GM21447 (cell line): ENCODE measurements at regions not wholly inside any gene's neighbourhood (a gene's known extent, or its start where the extent isn't known, plus 50 kb on each side); places are given as distances from the start of the nearest gene placed in this dataset.

Experiments
- ATAC-seq: cut with Tn5 transposase; IDR thresholded peaks from one replicate; pipeline ENCODE4 v1.9.1; 2021; ENCODE audit not compliant: unreplicated experiment

DNA sequence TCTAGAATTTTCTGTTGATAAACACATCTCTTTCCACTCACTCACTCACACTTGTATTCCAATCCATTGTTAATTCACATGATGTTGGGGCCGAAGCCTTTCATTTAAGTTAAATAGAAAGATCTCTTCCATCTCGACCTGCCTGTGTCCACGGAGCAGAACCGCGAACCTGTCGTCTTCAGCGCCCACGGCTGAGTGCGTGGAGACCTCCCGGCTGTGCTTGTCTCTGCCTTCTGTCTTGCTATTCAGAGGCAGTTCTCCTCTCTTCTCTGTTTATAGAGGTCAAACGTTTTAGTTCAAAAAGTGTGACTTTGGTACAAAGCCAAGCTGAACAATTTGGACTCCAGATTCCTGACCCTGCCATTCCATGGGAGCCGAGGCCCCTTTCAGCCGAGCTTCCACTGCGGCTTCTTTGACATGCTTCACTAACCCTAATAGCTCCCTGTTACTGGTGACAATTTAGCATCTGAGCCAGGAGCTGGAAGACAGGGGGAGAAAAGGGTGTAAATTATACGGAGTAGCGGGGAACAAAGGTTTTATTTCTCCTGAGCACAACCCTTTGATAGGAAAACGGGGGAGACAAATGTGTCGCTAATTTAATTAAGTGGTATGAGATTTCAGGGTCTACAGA is 314.4 kb upstream of the IRX4 start:
- no peak for ATAC-seq

DNA sequence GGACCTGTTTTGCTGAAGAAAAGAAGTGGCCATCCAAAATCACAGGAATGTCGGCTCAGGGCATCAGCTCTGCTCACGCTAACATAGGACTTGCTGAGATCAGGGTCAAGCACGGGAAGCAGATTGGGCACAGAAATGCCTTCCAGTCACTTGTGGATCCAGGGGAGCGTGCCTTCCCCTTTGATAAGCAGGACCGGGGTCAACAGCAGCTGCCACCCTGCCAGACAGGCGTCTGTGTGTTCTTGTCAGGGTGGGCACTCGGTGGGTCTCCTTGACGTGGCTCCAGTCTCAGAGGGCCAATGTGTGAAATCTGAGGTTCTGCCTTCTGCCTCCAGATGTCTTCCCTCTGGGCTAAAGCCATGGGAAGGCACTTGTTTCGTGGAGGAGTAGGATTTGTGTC is 313.7 kb upstream of the IRX4 start:
- ATAC-seq, result no peak

DNA sequence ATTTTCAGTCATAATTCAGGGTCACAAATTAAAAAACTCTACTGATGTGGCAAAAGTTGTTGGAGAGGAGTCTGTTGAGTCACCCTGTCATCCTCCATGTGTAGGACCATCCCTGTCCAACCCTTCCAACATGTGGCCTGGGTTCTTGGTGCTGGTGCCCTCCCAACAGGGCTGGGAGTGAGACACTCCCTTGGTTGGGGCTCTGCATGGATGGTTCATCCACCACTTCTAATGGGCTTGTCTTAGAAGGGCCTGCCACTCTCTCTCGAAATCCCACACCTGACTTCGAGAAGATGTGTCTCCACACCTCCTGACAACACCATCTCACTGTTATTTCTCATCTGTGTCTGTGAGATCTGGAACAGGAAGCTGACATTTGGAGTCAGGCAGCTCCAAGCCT is 312.2 kb upstream of the IRX4 start:
- no peak for ATAC-seq

DNA sequence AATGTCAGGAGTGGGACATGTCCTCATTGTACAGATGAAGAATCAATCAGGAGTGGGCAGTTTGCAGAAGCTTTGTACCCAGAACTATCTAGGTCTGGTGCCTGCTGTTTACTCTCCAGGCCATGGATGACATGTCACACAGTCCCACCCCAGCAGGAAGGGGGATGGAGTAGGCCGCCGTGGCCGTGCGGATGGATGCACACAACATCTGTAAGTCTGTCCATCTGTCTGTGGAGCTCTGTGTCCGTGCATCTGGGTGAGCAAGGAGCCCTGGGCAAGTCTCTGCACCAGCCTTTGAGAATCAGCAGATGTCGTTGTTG is 311.5 kb upstream of the IRX4 start:
- ATAC-seq, result no peak

DNA sequence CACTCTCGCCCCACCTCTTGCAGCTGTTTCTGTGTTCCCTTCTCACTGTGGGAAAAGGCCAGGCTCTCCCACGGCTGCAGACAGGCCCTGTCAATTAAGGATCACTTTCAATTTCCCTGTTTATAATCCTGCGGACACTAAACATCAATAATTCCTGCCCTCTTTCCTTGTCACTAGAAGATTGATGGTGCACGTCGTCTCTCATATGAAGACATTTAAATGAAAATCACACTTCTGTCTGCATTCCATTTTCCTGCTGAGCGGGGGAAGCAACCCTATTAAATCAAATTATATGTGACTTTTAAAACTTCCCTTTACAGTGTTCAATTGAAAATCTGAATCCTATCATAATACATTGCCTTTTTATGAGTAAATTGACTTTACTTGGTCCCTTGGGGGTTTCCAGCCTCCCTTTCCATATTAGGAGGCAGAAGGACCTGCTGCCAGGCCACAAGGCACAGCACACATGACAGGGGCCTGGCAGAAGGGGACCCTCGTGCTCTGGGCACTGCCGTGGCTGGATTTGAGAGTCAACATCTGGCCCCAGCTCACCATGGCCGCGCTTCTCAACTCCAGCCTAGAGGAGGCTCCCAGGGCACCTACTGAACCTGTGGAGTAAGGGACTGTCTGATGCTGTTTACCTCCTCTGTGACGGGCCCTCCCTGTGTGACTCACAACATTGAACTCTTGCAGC is 311.0 kb upstream of the IRX4 start:
- no peak for ATAC-seq

DNA sequence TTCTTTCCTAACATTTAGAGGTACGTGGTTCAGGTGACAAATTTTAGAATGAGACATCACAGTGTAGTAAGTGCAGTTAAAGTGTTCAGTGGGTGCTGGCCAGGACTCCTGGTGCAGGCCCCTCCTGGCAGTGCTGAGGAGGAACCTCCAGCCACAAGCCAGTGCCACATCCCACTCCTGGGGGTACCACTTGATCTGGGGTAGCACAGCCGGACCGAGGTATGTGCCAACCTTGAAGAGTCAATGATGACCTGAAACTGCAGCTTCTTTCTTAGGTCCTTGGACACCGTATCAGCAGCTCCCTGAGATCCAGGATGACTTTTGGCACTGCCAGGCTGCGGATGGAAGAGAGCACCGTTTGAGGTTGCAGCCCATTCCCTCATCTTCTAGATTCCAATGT is 310.4 kb upstream of the IRX4 start:
- no peak for ATAC-seq

DNA sequence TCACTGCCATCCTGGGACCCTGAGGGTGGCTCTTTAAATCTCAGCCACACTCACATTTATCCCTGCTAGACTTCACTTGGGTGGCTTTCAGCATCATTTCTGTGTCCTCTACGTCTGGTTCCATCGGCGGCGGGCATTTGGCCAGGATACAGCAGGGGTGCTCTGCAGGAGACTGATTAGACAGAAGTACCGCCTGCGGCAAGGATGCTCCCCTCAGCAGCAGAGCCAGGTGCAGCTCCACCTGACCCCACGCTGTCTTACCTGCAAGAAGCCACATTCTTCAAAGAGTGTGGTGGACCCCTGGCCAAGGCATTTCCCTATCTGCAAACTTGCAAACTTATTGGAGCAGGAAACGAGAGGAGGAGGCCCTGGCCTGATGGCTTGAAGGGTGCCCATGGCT is 309.8 kb upstream of the IRX4 start:
- ATAC-seq, result no peak

DNA sequence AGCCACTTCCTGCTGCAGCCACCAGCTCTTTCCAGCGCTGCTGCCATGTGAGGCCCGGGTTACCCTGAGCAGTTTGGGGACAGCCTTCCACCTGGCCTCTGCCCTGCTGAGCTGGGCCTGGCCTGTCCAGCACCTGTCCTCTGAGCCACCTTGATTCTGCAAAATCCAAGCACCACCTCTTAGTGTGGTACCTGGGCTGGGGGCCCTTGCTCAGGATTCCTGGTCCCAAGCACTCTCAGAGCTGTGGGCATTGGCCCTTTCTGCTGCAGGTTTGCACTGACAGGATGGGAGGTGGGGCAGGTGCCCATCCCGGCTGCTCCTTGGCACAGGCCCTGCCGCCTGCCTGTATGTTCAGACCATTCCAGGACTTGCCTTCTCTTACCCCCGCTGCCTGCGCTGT is 309.2 kb upstream of the IRX4 start:
- ATAC-seq, result no peak

DNA sequence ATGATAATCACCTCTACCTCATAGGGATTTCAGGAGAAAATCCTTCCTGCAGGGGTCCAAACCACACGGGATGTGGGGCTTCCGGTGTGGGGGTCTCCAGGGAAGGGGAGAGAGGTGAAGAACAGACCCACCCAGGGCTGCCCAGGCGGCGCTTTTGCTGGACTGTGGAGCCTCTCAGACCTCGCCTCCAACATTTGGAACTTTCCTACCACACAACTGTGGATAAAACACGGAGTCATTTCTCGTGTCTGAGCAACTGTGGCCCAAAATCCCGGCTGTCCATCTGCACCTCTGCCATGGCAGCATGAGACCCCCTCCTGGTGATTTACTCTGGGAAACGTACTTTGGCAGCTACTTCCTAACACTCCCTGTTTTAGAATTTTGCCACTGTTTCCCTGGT is 307.8 kb upstream of the IRX4 start:
- ATAC-seq, result no peak

DNA sequence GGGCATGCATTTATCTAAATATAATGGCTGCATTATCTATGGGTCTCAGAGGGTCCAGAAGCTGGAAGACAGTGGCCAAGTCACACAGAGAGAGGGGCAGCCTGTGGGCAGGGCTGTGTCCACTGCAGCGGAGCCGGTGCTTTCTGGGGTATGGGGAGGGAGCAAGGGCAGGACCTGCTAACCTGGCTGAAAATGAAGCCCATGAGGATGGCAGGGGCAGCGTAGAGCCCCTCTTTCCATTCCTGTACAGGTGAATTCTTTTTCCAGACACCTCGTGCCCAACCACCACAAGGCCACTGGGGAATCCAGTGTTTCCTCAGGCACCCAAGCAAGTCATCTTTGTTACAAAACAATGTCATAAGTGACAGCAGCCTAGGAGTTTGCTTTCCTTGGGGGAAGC is 305.9 kb upstream of the IRX4 start:
- no peak for ATAC-seq

DNA sequence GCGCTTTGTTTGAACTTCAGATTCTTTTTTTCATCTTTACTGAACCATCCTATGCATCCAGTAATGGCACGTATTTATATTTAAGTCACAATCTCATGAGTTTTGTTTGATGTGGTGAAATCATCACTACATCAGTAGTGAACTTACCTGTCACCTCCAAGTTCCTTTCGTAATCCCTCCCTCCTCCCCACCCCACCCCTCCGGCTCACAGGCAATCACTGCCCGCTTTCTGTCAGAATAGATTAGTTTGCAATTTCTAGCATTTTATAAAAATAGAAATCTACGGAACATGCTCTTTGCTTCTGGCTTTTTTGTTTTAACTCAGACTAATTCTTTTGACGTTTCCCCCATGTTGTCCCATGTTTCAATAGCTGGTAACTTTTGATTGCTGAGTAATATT is 305.4 kb upstream of the IRX4 start:
- no peak for ATAC-seq

DNA sequence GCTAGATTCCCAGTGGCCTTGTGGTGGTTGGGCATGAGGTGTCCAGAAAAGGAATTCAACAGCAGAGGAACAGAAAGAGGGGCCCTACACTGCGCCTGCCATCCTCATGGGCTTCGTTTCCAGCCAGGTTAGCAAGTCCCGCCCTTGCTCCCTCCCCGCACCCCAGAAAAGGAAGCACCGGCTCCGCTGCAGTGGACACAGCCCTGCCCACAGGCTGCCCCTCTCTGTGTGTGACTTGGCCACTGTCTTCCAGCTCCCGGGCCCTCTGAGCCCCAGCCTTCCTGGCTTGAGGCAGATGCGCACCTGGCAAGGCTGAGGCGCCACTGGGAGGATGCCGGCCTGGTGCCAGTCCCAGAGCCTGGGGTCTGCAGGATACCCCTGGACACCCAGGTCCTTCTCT is 305.0 kb upstream of the IRX4 start:
- no peak for ATAC-seq

DNA sequence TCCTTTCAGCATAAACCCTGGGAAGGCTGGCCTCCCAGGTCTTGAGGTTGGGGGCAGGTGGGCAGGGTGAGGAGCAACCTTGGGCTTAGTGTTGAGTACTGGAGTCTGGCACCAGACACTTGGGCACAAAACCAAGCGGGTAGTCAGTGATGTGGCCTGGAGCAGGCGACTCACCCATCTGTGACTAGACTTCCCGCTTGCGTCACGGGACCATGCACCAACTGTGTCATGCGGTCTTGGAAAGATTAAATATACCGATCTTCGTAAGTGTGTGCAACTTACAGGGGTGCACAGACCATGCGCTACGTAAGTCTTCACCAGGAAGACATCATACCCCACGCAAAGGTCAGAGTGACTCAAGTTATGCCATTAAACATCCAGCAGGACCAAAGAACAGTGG is 304.4 kb upstream of the IRX4 start:
- ATAC-seq, result no peak

DNA sequence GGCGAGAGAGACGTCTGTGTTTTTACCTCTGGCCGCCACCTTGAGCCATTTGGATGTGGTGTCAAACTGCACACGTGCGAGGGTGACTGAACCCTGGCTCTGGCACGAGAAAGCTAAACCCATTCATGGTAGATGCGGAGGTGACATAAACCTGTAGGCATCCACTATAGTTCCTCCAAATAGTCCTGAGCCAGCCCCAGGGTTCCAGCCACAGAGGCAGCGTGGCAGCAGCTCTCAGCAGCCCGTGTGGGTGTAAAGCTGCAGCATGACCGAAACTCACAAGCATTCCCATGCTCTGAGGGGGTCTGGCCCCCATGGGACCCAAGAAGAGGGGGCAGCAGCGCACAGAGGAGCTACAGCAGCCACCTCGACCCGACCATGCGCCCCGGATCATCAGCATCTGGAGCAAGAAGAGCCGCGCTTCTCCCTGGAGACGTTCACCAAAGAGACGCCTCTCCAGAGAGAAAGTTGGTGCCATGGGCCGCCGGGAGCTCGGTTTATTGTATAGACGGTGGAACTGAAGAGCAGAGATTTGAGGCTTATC is 303.8 kb upstream of the IRX4 start:
- ATAC-seq, result no peak

DNA sequence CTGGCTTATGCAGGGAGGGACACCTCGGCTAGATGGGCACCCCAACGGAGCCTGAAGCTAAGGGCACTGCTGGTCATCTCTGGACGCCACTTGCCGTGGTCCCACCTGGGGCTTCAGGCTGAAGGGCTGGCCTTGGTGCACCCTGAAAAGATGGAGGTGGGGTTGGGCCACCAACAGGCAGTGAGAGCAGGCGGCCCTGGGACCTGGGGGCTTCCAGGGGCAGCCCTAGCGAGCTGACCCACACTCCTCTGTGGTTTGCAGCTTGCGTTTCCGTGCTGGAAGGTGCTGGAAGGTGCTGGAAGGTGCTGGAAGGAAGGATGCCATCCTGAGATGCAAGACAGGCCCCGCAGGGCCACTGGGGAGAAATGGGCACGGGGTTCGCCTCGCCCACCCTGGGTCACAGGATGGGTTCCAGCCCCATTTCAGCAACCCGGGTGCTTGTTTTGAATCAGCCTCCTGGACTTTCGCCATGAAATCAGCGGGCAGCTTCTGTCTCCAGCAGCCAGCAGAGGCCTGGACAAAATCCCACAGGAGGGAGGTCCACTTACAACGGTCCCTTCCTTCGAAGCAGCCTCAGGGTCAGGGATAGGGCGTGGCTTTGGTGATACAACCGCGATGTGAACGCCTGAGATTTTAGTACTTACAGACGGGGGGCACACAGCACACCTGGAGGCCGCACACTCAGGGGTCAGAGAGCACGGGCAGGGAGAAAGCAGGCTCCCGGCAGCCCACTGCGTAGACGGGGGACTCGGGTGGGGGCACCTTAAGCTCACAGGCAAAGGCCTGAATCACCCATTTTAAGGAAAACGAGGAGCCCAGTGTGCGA is 303.1 kb upstream of the IRX4 start:
- ATAC-seq, result no peak

DNA sequence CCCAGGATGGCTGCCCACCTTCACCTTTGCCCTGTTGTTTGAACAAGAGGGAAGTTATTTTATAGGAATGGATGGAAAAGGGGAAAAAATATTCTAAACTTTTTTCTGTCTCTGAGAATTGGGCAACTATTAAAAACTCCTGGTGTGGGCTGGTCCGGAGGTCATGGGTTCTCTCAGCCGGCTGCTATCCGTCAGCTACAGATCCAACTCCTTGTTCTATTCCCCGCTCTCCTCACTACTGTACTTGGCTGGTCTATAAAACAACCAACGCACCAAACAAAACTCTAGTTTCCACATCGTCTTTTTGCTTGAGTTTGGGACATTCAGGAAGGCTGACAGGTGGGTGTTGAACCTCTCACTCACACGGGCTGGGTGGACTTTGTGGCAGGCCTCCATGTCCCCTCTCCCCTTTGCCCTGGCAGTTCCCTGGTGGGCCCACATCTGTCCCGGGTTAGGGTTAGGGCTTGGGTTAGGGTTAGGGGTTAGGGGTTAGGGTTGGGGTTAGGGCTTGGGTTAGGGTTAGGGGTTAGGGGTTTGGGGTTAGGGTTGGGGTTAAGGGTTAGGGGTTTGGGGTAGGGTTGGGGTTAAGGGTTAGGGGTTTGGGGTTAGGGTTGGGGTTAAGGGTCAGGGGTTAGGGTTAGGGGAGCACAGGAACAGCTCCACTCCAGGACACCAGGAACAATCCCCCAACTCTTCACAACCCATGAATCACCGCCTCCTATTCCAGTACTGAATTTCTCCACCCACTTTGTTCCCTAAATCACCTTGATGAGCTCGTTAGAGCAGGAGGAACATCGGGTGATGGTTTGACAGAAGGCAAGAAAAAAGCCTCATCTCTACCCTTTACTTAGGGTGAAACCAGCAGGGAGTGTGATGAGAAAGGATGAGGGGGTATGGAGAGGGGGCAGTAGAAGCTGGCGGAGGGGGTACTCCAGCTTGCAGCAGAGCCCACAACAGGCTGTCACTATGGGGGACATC is 302.1 kb upstream of the IRX4 start:
- no peak for ATAC-seq

DNA sequence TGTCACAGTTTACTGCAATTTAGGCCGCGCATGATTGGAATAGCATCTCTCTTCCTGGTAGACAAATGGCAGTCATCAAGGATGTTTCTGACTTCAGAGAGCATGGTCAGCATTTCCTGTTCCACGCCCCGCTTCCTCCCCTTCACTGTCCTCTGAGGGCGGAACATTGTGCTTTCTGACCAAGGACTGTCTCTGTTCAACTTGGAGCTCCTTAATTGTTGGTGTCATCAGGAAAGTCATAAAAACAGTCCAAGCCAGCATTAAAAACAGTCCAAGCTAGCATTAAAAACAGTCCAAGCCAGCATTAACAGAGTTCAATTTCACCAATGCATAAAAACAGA is 301.3 kb upstream of the IRX4 start:
- no peak for ATAC-seq

DNA sequence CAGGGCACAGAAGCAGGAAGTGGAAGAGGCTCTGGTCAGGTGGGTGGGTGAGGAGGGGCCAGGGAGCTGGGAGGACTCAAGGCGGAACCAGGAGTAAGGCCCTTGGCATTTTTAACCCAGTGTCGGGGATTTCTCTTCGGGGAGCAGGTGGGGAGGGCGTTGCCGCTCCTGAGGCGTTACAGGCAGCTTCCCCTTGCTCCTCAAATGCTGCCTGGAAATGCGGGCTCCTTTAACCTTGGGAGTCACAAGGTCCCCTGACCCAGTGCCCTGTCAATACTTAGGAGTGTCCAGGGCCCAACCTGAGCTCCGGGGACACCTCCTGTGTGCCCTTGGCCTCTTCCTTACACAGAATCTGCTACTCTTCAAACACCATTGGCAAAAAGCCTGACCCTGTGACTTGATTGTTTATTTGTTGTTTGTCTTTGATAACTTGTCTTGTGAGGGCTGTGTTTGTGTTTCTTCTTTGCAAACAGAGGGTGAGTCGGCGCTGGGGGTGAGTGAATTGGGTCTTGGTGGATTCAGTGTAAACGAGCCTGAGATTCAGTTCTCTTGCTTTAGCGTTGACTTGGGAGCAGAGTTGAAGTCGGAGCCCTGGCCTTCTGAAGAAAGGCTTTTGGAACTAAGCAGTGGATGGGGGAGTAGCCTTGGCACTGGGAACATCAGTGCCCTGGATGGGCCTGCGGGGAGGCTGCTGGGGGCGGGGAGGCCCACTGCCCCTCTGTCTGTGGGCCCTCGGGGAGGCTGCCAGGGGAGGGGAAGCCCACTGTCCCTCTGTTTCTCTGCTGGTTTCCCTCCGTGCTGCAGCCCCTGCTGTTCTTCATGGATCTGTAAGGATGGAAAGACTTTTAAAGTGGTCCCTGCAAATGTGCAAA is 300.7 kb upstream of the IRX4 start:
- no peak for ATAC-seq

DNA sequence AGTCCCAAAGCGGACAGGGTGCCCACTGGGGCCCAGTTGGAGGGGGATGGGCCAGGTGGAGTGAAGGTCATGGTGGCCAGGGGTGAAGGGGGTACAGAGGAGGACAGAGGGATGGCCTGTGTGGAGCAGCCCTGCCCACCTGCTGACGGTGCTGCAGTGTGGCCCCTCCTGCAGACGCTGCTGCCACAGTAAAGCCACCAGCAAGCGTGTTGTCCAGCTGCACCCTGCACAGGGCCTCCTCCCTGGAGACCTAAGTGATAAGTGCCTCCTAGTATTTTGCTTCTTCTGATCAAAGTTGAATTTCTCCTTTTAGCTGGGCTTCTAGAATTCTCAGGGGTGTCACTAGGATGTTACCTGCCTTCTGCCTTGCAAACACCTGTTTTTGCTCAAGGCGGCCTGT is 299.3 kb upstream of the IRX4 start:
- ATAC-seq, result no peak

DNA sequence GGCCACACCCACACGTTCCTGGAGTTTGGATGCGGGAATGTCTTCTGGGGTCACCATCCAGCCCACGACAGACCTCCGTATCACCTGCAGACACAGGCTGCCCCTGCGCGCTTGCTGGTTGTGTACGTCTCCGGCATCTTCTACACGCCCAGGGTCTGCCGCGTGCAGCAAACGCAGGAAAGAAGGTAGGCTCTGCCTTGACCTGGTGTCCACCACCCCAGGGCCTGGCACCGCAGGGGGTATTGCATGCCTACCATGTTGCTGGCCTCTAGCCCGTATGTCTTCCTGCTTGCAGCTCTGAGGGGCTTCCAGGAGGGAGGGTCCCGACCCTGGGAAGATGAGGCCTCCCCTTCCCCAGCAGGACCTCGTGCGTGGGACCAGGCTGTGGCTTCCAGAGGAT is 298.8 kb upstream of the IRX4 start:
- ATAC-seq, result no peak
